Esophagus squamous epithelium (tissue), 4 donors: ENCODE measurements at regions not wholly inside any gene's neighbourhood (a gene's known extent, or its start where the extent isn't known, plus 50 kb on each side); places are given as distances from the start of the nearest gene placed in this dataset.

Experiments used
- CTCF ChIP-seq, 6 experiments: fragments of 450-650 bp in 4 of 6; fragments of 200-600 bp in 2 of 6; sonication (generic) in 2 of 6; IDR thresholded peaks; one replicate each; pipeline ENCODE4 v1.5.1; 2016 to 2019; ENCODE audit warnings: antibody characterized with exemption in 6 of 6, mild to moderate bottlenecking in 4 of 6, moderate library complexity in 4 of 6
- POLR2A ChIP-seq, 4 donors: fragments of 450-650 bp; IDR thresholded peaks; one replicate each; pipeline ENCODE4 v1.6.1; 2017; ENCODE audit warnings: antibody characterized with exemption in 4 of 4, mild to moderate bottlenecking in 4 of 4, moderate library complexity in 3 of 4

- no peak for TF ChIP-seq CTCF (IDR thresholded peaks at IDR 0.05)
- no peak for TF ChIP-seq POLR2A (IDR thresholded peaks at IDR 0.05)
These were observed 808.6 kb upstream of the RAG2 start for GRCh38 chr11:37406651-37407050.
